Hepatocyte (in vitro differentiated cells): ENCODE measurements at regions not wholly inside any gene's neighbourhood (a gene's known extent, or its start where the extent isn't known, plus 50 kb on each side); places are given as distances from the start of the nearest gene placed in this dataset.
A peak's percentile ranks its signal among the peaks of the same experiment; 100 is the strongest.

Source experiments
- DNase-seq: peaks from one replicate; pipeline ENCODE4 v3.0.0-alpha.2; 2016; ENCODE audit warnings: low spot score
- H2AFZ ChIP-seq: fragments of 200-600 bp; sonication (generic); 2 replicates; pipeline ENCODE4 v1.6.0; 2016; ENCODE audit warnings: antibody characterized with exemption, mild to moderate bottlenecking
- H3K27ac ChIP-seq: fragments of 200-600 bp; sonication (generic); 2 replicates; pipeline ENCODE4 v1.5.1; 2016; ENCODE audit warnings: mild to moderate bottlenecking
- H3K27me3 ChIP-seq: fragments of 200-600 bp; sonication (generic); 2 replicates; pipeline ENCODE4 v1.6.1; 2016
- H3K36me3 ChIP-seq: fragments of 200-600 bp; sonication (generic); replicated peaks from 2 replicates; pipeline ENCODE4 v1.5.1; 2016; ENCODE audit warnings: low read depth; ENCODE audit not compliant: insufficient read depth
- H3K4me1 ChIP-seq: fragments of 200-600 bp; sonication (generic); 2 replicates; pipeline ENCODE4 v1.5.1; 2016; ENCODE audit warnings: mild to moderate bottlenecking, moderate library complexity; ENCODE audit not compliant: insufficient read depth
- H3K4me2 ChIP-seq: fragments of 200-600 bp; sonication (generic); 2 replicates; pipeline ENCODE4 v1.6.0; 2016
- H3K4me3 ChIP-seq: fragments of 200-600 bp; sonication (generic); 2 replicates; pipeline ENCODE4 v1.5.1; 2016; ENCODE audit warnings: mild to moderate bottlenecking
- H3K79me2 ChIP-seq: fragments of 200-600 bp; sonication (generic); 2 replicates; pipeline ENCODE4 v1.6.0; 2017; ENCODE audit warnings: mild to moderate bottlenecking
- H3K9me2 ChIP-seq: fragments of 200-600 bp; sonication (generic); replicated peaks from 2 replicates; pipeline ENCODE4 v1.6.0; 2017; ENCODE audit warnings: mild to moderate bottlenecking; ENCODE audit not compliant: insufficient read depth
- H3K9me3 ChIP-seq: fragments of 200-600 bp; sonication (generic); 2 replicates; pipeline ENCODE4 v1.5.1; 2016; ENCODE audit warnings: low read depth, mild to moderate bottlenecking
- H4K20me1 ChIP-seq: fragments of 200-600 bp; sonication (generic); 2 replicates; pipeline ENCODE4 v1.6.0; 2016; ENCODE audit warnings: mild to moderate bottlenecking; ENCODE audit not compliant: insufficient read depth, poor library complexity, severe bottlenecking
- CTCF ChIP-seq: fragments of 200-600 bp; sonication (generic); IDR thresholded peaks from 2 replicates; pipeline ENCODE4 v1.5.1; 2016; ENCODE audit warnings: antibody characterized with exemption, mild to moderate bottlenecking; ENCODE audit not compliant: poor library complexity
- EZH2 ChIP-seq: fragments of 200-600 bp; sonication (generic); IDR thresholded peaks from 2 replicates; pipeline ENCODE4 v1.6.1; 2016; ENCODE audit warnings: antibody characterized with exemption, mild to moderate bottlenecking, borderline replicate concordance
- EZH2phosphoT487 ChIP-seq: fragments of 200-600 bp; sonication (generic); IDR thresholded peaks from one replicate; pipeline ENCODE4 v1.6.1; 2018; ENCODE audit warnings: antibody characterized with exemption, mild to moderate bottlenecking, low read depth, moderate library complexity; ENCODE audit not compliant: unreplicated experiment, severe bottlenecking
- WGBS: methylation state at CpG from one replicate; pipeline ENCODE4 v1.1.6; 2016; ENCODE audit warnings: low lambda C conversion rate; ENCODE audit errors: missing lambda C conversion rate; 5-methylcytosine and 5-hydroxymethylcytosine counted together

GRCh38 chr3:127422663-127423375 lies 135.0 kb upstream of the PRR20G start:
- no peaks in the 10 kb centered on the region for H3K4me1 ChIP-seq
- no peak overlapping the region for H3K4me2 ChIP-seq
- no peak overlapping the region for H2AFZ ChIP-seq
- H3K27ac ChIP-seq: no peak overlapping the region
- TF ChIP-seq EZH2phosphoT487 (no peak), EZH2 (no peak), CTCF (no peak)
- no peak overlapping the region for H3K4me3 ChIP-seq
- peaks cover 26% of the 10 kb centered on the region for H3K27me3 ChIP-seq
- no peaks in the 10 kb centered on the region for H3K79me2 ChIP-seq
- H3K36me3 ChIP-seq: no peaks in the 10 kb centered on the region
- H4K20me1 ChIP-seq: no peaks in the 10 kb centered on the region
- H3K9me3 ChIP-seq: no peaks in the 10 kb centered on the region
- H3K9me2 ChIP-seq: no peaks in the 10 kb centered on the region
- no peak for DNase-seq
- 83% methylated on average over 24 of the region's 26 CpGs for WGBS

GRCh38 chr3:127421943-127422662 lies 134.3 kb upstream of the PRR20G start:
- Histone ChIP-seq H3K27me3 (peaks cover 30% of the 10 kb centered on the region), H3K36me3 (no peaks in the 10 kb centered on the region), H2AFZ (no peak overlapping the region), H3K9me3 (no peaks in the 10 kb centered on the region), H3K9me2 (no peaks in the 10 kb centered on the region), H3K4me1 (no peaks in the 10 kb centered on the region), H4K20me1 (no peaks in the 10 kb centered on the region), H3K27ac (no peak overlapping the region), H3K4me3 (no peak overlapping the region), H3K79me2 (no peaks in the 10 kb centered on the region), H3K4me2 (no peak overlapping the region)
- DNase-seq: no peak
- 91% methylated on average over 10 of the region's 10 CpGs for WGBS
- TF ChIP-seq EZH2: no peak
- TF ChIP-seq EZH2phosphoT487: no peak
- no peak for TF ChIP-seq CTCF

GRCh38 chr3:127420829-127421228 lies 133.0 kb upstream of the PRR20G start:
- no peaks in the 10 kb centered on the region for H3K9me2 ChIP-seq
- TF ChIP-seq CTCF: no peak
- no peak for TF ChIP-seq EZH2phosphoT487
- no peak for TF ChIP-seq EZH2
- H3K79me2 ChIP-seq: no peaks in the 10 kb centered on the region
- H3K4me3 ChIP-seq: no peak overlapping the region
- peak; percentile 35 for DNase-seq
- no peak overlapping the region for H3K4me2 ChIP-seq
- WGBS: 31% methylated on average over 7 of the region's 7 CpGs
- peaks cover 38% of the 10 kb centered on the region for H3K27me3 ChIP-seq
- no peak overlapping the region for H2AFZ ChIP-seq
- no peaks in the 10 kb centered on the region for H3K4me1 ChIP-seq
- no peaks in the 10 kb centered on the region for H3K36me3 ChIP-seq
- no peaks in the 10 kb centered on the region for H4K20me1 ChIP-seq
- no peak overlapping the region for H3K27ac ChIP-seq
- no peaks in the 10 kb centered on the region for H3K9me3 ChIP-seq
